ENCODE measurements at regions not wholly inside any gene's neighbourhood (a gene's known extent, or its start where the extent isn't known, plus 50 kb on each side); places are given as distances from the start of the nearest gene placed in this dataset.
A peak's percentile ranks its signal among the peaks of the same experiment; 100 is the strongest.

DNA sequence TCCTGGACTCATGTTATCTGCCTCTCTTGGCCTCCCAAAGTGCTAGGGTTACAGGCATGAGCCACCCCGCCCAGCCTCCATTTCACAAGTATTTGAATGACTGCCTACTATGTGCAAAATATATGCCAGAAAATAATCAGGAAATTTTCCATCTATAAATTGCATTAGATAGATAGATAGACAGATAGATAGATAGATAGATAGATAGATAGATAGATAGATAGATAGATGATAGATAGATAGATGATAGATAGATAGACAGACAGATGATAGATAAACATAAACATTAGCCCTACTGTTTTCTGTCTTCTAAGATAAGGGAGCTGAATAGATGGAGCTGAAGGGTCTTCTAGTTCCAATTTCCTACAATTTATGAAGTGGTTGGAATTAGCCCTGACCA is 87.4 kb upstream of the TRIM2 start:
- Mint-ChIP-seq H3K9me3 (no peaks in the 10 kb centered on the region), H3K27ac (no peak overlapping the region), H3K4me1 (peaks cover 2% of the 10 kb centered on the region), H3K36me3 (no peaks in the 10 kb centered on the region), H3K4me3 (no peak overlapping the region), H3K27me3 (no peaks in the 10 kb centered on the region)
- no peak for DNase-seq
- CTCF ChIA-PET, result interaction anchor here (0.6 to 4.6 kb wide), 5 partner anchors 10 to 203 kb away, joined by 3 to 25 read pairs (median 7); no protein-coding TSS in a partner anchor

DNA sequence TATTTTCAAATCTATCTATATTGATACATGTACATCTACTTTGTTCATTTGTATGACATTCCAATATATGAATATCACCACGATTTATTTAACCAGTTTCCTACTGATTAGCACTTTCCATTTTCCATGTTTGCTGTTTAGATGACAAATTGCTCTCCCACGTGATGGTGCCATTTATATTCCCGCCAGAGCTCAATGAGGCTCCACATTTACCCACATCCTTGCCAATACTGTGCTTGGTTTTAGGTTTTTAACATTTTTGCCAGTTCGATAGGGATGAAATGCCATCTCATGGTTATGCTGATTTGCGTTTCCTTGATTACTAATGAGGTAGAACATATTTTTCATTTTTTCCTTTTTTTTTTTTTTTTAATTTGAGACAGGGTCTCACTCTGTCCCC is 86.7 kb upstream of the TRIM2 start:
- CTCF ChIA-PET, result interaction anchor here (1.9 to 3.1 kb wide), 2 partner anchors 11 to 32 kb away, joined by 4 to 15 read pairs; no protein-coding TSS in a partner anchor
- Mint-ChIP-seq H3K4me1 (peaks cover 2% of the 10 kb centered on the region), H3K27ac (no peak overlapping the region), H3K4me3 (no peak overlapping the region), H3K9me3 (no peaks in the 10 kb centered on the region), H3K27me3 (no peaks in the 10 kb centered on the region), H3K36me3 (no peaks in the 10 kb centered on the region)
- DNase-seq, result no peak

DNA sequence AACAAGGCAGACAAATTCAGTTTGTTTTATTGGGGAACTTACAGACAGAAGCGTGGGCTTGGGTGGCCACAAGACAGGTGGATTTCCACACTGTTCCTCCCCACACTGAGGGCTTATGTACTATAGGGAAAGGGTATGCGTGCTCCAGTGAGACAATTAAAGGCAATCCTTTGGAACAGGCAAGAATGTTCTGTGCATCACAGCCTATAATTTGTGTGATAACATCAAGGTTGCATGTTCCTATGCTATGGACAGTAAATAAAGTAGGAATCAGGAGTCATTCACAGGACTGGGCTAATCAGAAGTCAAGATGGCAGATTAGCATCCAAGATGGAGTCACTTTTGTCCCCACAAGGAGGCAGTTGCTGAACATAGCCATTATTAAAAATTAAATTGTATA is 84.6 kb upstream of the TRIM2 start:
- H3K9me3 Mint-ChIP-seq, result no peaks in the 10 kb centered on the region
- H3K4me3 Mint-ChIP-seq, result no peak overlapping the region
- H3K36me3 Mint-ChIP-seq, result no peaks in the 10 kb centered on the region
- H3K27me3 Mint-ChIP-seq, result no peaks in the 10 kb centered on the region
- H3K4me1 Mint-ChIP-seq, result peaks cover 2% of the 10 kb centered on the region
- CTCF ChIA-PET, result interaction anchor here (1.2 to 1.6 kb wide), 3 partner anchors 7 to 36 kb away, joined by 3 to 8 read pairs (median 4); no protein-coding TSS in a partner anchor
- no peak overlapping the region for H3K27ac Mint-ChIP-seq
- DNase-seq, result no peak

DNA sequence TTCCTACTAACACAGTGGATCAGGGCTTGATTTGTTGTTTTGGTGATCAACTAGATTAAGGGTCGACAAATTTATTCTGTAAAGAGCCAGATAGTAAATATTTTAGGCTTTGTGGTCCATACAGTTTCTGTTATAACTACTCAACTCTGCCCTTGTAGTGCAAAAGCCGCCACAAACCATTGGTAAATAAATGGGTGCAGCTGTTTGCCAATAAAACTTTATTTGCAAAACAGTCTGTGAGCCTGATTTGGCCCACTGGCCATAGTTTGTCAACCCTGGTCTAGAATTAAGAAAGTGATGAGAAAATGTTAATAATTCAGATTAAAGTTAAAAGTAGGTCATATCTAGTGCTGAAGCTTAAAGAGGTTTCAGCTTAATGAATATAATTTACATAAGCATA is 84.0 kb upstream of the TRIM2 start:
- Mint-ChIP-seq H3K9me3 (no peaks in the 10 kb centered on the region), H3K27ac (no peak overlapping the region), H3K27me3 (no peaks in the 10 kb centered on the region), H3K4me1 (peaks cover 2% of the 10 kb centered on the region), H3K36me3 (no peaks in the 10 kb centered on the region), H3K4me3 (no peak overlapping the region)
- CTCF ChIA-PET, result interaction anchor here (1.0 to 1.6 kb wide), 3 partner anchors 9 to 37 kb away, joined by 3 to 8 read pairs (median 4); no protein-coding TSS in a partner anchor
- DNase-seq, result no peak

GRCh38 chr4:153122855-153123254 is 81.4 kb upstream of the TRIM2 start:
- no peak overlapping the region for H3K4me3 Mint-ChIP-seq
- no peak overlapping the region for H3K27ac Mint-ChIP-seq
- H3K9me3 Mint-ChIP-seq, result no peaks in the 10 kb centered on the region
- no peaks in the 10 kb centered on the region for H3K36me3 Mint-ChIP-seq
- H3K4me1 Mint-ChIP-seq, result peaks cover 7% of the 10 kb centered on the region
- H3K27me3 Mint-ChIP-seq, result peaks cover 12% of the 10 kb centered on the region
- CTCF ChIA-PET, result interaction anchor here (1.5 kb wide), 2 partner anchors 37 to 40 kb away, joined by 6 to 8 read pairs; no protein-coding TSS in a partner anchor
- DNase-seq, result no peak

DNA sequence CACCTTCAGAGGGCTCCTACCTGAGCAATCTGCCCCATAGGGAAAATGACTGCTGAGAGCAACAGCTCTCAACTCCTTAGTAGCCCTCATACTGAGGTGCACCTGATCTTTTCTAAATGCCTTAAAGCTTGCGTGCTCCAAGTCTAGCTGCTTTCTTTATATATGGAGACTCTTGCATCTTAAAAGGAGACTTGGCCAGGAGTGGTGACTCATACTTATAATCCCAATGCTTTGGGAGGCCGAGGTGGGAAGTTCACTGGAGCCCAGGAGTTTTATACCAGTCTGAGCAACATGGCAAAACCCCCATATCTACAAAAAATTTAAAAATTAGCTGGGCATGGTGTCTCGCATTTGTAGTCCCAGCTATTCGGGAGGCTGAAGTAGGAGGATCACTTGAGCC is 78.1 kb upstream of the TRIM2 start:
- CTCF ChIA-PET, result interaction anchor here (0.6 to 6.2 kb wide), 13 partner anchors 7 to 640 kb away, joined by 3 to 239 read pairs (median 6); no protein-coding TSS in a partner anchor

GRCh38 chr4:153127760-153128494 is 76.3 kb upstream of the TRIM2 start:
- peaks cover 26% of the 10 kb centered on the region for H3K27me3 Mint-ChIP-seq
- H3K36me3 Mint-ChIP-seq, result no peaks in the 10 kb centered on the region
- no peak overlapping the region for H3K4me3 Mint-ChIP-seq
- H3K27ac Mint-ChIP-seq, result no peak overlapping the region
- H3K4me1 Mint-ChIP-seq, result peaks cover 6% of the 10 kb centered on the region
- DNase-seq, result peak; percentile 90
- no peaks in the 10 kb centered on the region for H3K9me3 Mint-ChIP-seq
- CTCF ChIA-PET, result interaction anchor here (0.7 to 6.2 kb wide), 25 partner anchors 9 to 634 kb away, joined by 3 to 239 read pairs (median 6); partner anchors contain the start of genes ARFIP1 and TIGD4

More for the DNA sequence above, 78.1 kb upstream of the TRIM2 start:
- Mint-ChIP-seq H3K4me3 (no peak overlapping the region), H3K36me3 (no peaks in the 10 kb centered on the region), H3K27ac (no peak overlapping the region), H3K27me3 (peaks cover 14% of the 10 kb centered on the region), H3K9me3 (no peaks in the 10 kb centered on the region), H3K4me1 (peaks cover 6% of the 10 kb centered on the region)
- no peak for DNase-seq

GRCh38 chr4:153131596-153131995 is 72.6 kb upstream of the TRIM2 start:
- Mint-ChIP-seq H3K4me1 (peaks cover 24% of the 10 kb centered on the region), H3K27ac (no peak overlapping the region), H3K36me3 (no peaks in the 10 kb centered on the region), H3K4me3 (no peak overlapping the region), H3K9me3 (no peaks in the 10 kb centered on the region), H3K27me3 (peaks cover 38% of the 10 kb centered on the region)
- no peak for DNase-seq
- CTCF ChIA-PET, result interaction anchor here (0.6 to 1.6 kb wide), 5 partner anchors 11 to 374 kb away, joined by 3 to 9 read pairs (median 3); no protein-coding TSS in a partner anchor

DNA sequence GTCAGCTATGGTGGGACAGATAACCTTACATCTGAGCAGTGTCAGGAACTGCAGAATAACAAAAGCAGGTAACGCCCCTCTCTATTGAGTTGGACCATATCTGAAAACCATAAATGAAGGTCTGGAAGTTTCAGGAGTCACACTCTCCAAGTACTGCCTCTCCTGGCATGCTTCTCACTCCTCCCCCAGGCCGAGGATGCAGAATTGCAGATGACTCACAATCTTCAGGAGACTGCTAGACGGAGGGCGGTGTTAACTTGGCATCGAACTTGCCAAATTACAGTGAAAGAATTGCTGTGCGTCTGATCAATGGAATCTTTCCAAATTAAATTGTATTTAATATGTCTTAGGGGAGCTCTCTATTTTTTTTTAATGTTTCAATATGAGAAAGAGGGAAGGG is 67.1 kb upstream of the TRIM2 start:
- no peaks in the 10 kb centered on the region for H3K9me3 Mint-ChIP-seq

DNA sequence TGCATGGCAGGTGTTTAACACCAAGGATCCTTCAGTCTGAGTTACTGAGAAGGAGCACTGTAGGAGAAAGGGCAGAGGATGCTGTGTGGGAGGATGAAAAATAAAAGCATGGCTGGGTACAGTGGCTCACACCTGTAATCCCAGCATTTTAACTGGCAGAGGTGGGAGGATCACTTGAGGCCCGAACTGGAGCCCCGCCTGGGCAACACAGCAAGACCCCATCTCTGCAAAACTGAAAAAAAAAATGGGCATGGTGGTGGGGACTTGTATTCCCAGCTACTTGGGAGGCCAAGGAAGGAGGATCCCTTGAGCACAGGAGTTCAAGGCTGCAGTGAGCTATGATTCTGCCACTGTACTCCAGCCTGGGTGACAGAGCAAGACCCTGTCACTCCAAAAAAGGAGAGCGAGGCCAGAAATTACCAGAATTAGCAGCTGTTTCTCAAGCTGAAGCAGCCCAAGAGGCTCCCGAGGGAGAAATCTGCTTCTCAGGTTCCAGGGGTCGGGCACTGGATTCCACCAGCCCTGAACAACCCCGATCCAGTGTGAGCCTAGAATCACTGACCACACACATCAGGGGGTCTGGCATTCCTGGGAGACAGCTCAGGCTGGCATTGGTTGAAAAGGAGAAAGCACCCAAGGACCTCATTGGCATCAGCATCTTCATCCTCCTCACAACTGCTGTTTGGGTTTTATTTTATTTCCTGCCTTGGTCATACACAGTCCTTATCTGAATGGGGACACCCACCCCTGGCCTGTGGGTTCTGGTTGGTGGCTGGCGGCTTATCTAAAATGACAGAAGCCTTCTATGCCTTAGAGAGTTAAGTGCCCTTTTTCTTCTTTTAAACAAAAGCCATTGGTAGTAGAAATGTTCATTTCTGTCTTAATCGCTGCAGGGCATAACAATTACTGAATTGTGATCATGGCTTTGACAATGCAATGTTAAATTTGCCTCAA is 66.3 kb upstream of the TRIM2 start:
- Mint-ChIP-seq H3K4me3 (no peak overlapping the region), H3K4me1 (peaks cover 19% of the 10 kb centered on the region), H3K36me3 (no peaks in the 10 kb centered on the region), H3K27ac (no peak overlapping the region), H3K9me3 (no peaks in the 10 kb centered on the region), H3K27me3 (peaks cover 40% of the 10 kb centered on the region)
- CTCF ChIA-PET, result interaction anchor here (1.1 to 2.3 kb wide), 4 partner anchors 10 to 506 kb away, joined by 3 to 7 read pairs (median 6); no protein-coding TSS in a partner anchor
- no peak for DNase-seq

More for the DNA sequence above, 67.1 kb upstream of the TRIM2 start:
- DNase-seq, result no peak
- CTCF ChIA-PET, result interaction anchor here (0.6 to 2.3 kb wide), 4 partner anchors 9 to 510 kb away, joined by 3 to 7 read pairs (median 5); no protein-coding TSS in a partner anchor
- Mint-ChIP-seq H3K27ac (no peak overlapping the region), H3K4me3 (no peak overlapping the region), H3K36me3 (no peaks in the 10 kb centered on the region), H3K4me1 (peaks cover 19% of the 10 kb centered on the region), H3K27me3 (peaks cover 45% of the 10 kb centered on the region)

GRCh38 chr4:153138736-153139135 is 65.5 kb upstream of the TRIM2 start:
- DNase-seq, result no peak
- CTCF ChIA-PET, result interaction anchor here (0.9 to 2.1 kb wide), 4 partner anchors 11 to 505 kb away, joined by 3 to 7 read pairs (median 4); no protein-coding TSS in a partner anchor
- peaks cover 43% of the 10 kb centered on the region for H3K27me3 Mint-ChIP-seq
- H3K4me1 Mint-ChIP-seq, result peaks cover 15% of the 10 kb centered on the region
- H3K36me3 Mint-ChIP-seq, result no peaks in the 10 kb centered on the region
- no peak overlapping the region for H3K27ac Mint-ChIP-seq
- no peak overlapping the region for H3K4me3 Mint-ChIP-seq
- no peaks in the 10 kb centered on the region for H3K9me3 Mint-ChIP-seq

- H3K4me1 Mint-ChIP-seq, result peaks cover under 1% of the 10 kb centered on the region
- CTCF ChIA-PET, result interaction anchor here (1.3 kb wide), 1 partner anchor 51 kb away, joined by 4 read pairs; no protein-coding TSS in a partner anchor
- no peak overlapping the region for H3K27ac Mint-ChIP-seq
- DNase-seq, result no peak
- H3K4me3 Mint-ChIP-seq, result no peak overlapping the region
- H3K27me3 Mint-ChIP-seq, result peaks cover 40% of the 10 kb centered on the region
- H3K9me3 Mint-ChIP-seq, result no peaks in the 10 kb centered on the region
- no peaks in the 10 kb centered on the region for H3K36me3 Mint-ChIP-seq
Observed at GRCh38 chr4:153140294-153140693, 63.9 kb upstream of the TRIM2 start.

DNA sequence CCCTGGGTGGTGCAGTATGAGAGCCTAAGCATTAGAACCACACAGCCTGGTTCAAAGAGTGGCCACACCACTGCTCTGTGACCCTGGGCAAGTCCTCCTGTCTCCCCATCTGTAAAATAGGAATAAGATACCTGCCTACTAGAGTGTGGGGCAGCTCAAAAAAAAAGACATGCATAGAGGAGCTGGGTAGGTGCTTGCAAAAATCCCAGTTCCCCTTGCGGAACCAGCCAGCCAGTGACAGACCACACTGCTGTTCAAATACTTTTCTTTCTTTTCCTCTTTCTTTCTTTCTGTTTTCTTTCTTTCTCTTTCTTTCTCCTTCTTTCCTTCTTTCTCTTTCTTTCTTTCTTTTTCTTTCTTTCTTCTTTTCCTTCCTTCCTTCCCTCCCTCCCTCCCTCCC is 63.0 kb upstream of the TRIM2 start:
- no peaks in the 10 kb centered on the region for H3K36me3 Mint-ChIP-seq
- CTCF ChIA-PET, result interaction anchor here (1.1 to 2.4 kb wide), 3 partner anchors 15 to 502 kb away, joined by 4 to 20 read pairs (median 4); no protein-coding TSS in a partner anchor
- DNase-seq, result no peak
- no peak overlapping the region for H3K27ac Mint-ChIP-seq
- no peaks in the 10 kb centered on the region for H3K4me1 Mint-ChIP-seq
- peaks cover 36% of the 10 kb centered on the region for H3K27me3 Mint-ChIP-seq
- no peak overlapping the region for H3K4me3 Mint-ChIP-seq
- H3K9me3 Mint-ChIP-seq, result no peaks in the 10 kb centered on the region
